IMR-90 (cell line): ENCODE measurements at regions not wholly inside any gene's neighbourhood (a gene's known extent, or its start where the extent isn't known, plus 50 kb on each side); places are given as distances from the start of the nearest gene placed in this dataset.
A peak's percentile ranks its signal among the peaks of the same experiment; 100 is the strongest.

Experiments used
- ATAC-seq: fragments of 200-7000 bp; cut with Tn5 transposase; 2 replicates; pipeline ENCODE4 v1.9.1; 2020; ENCODE audit warnings: low read depth, mild to moderate bottlenecking, moderate library complexity
- BruUV-seq: library from RNA; stranded (reverse); fragments of 400-500 nt; replicated peaks from 2 replicates; lab custom pipeline; 2021; lab: Mats Ljungman, UMichigan
- CTCF ChIA-PET: fragments of 300-600 bp; formaldehyde crosslinking; extraction: SDS; loops from one replicate; lab custom pipeline; 2021; ENCODE audit warnings: antibody characterized with exemption; lab: Yijun Ruan, JAX
- POLR2A ChIA-PET: fragments of 300-600 bp; sonication (Branson Sonifier 250); formaldehyde crosslinking; loops from one replicate; lab custom pipeline; 2022; ENCODE audit warnings: antibody characterized with exemption; ENCODE audit not compliant: unreplicated experiment; lab: Charles Lee
- DNase-seq: peaks from one replicate; pipeline ENCODE4 v3.0.0; 2013
- H2AFZ ChIP-seq: replicated peaks from 2 replicates; pipeline ENCODE3; 2013; ENCODE audit warnings: low read length, mild to moderate bottlenecking; ENCODE audit not compliant: poor library complexity
- H2AK5ac ChIP-seq: 2 replicates; pipeline ENCODE4 v1.6.1; 2013; ENCODE audit warnings: low read depth, low read length, inconsistent platforms
- H2AK9ac ChIP-seq: replicated peaks from 2 replicates; pipeline ENCODE3; 2013; ENCODE audit warnings: mild to moderate bottlenecking, low read depth, low read length, moderate library complexity; ENCODE audit not compliant: poor library complexity
- H2BK120ac ChIP-seq: 2 replicates; pipeline ENCODE4 v1.6.1; 2013; ENCODE audit warnings: low read depth, low read length, inconsistent platforms
- H2BK15ac ChIP-seq: 3 replicates; pipeline ENCODE4 v1.6.1; 2013; ENCODE audit warnings: low read depth, low read length, inconsistent platforms
- H2BK20ac ChIP-seq: 2 replicates; pipeline ENCODE4 v1.6.1; 2013; ENCODE audit warnings: low read depth, mild to moderate bottlenecking, inconsistent platforms, low read length, moderate library complexity
- H2BK5ac ChIP-seq: 2 replicates; pipeline ENCODE4 v1.6.1; 2013; ENCODE audit warnings: mild to moderate bottlenecking, low read depth, low read length, inconsistent platforms; ENCODE audit not compliant: poor library complexity, severe bottlenecking
- H3K14ac ChIP-seq: replicated peaks from 2 replicates; pipeline ENCODE4 v1.6.1; 2013; ENCODE audit warnings: low read depth, low read length, inconsistent platforms
- H3K18ac ChIP-seq: 2 replicates; pipeline ENCODE4 v1.6.1; 2013; ENCODE audit warnings: low read depth, low read length, control low read depth
- H3K23ac ChIP-seq: 2 replicates; pipeline ENCODE4 v1.6.1; 2013; ENCODE audit warnings: low read depth, low read length, inconsistent platforms
- H3K27ac ChIP-seq: 2 replicates; pipeline ENCODE4 v1.5.1; 2013; ENCODE audit warnings: mild to moderate bottlenecking, control low read depth, low read length; ENCODE audit not compliant: insufficient read depth
- H3K27me3 ChIP-seq: 2 replicates; pipeline ENCODE4 v1.6.1; 2013; ENCODE audit warnings: low read length; ENCODE audit not compliant: control insufficient read depth, insufficient read depth
- H3K36me3 ChIP-seq: 2 replicates; pipeline ENCODE4 v1.6.1; 2013; ENCODE audit warnings: low read length, mixed read lengths; ENCODE audit not compliant: control insufficient read depth, insufficient read depth
- H3K4ac ChIP-seq: 2 replicates; pipeline ENCODE4 v1.6.1; 2013; ENCODE audit warnings: low read depth, low read length, inconsistent platforms
- H3K4me1 ChIP-seq: 2 replicates; pipeline ENCODE4 v1.6.1; 2013; ENCODE audit warnings: low read length, mixed read lengths; ENCODE audit not compliant: control insufficient read depth, insufficient read depth
- H3K4me2 ChIP-seq: 2 replicates; pipeline ENCODE4 v1.6.1; 2013; ENCODE audit warnings: low read depth, mild to moderate bottlenecking, control low read depth, low read length, moderate library complexity
- H3K4me3 ChIP-seq: 2 replicates; pipeline ENCODE4 v1.5.1; 2013; ENCODE audit warnings: low read depth, mild to moderate bottlenecking, control low read depth, low read length, moderate library complexity; ENCODE audit not compliant: insufficient read depth
- H3K56ac ChIP-seq: 2 replicates; pipeline ENCODE4 v1.6.1; 2013; ENCODE audit warnings: low read length, inconsistent platforms; ENCODE audit not compliant: insufficient read depth; ENCODE audit errors: extremely low read depth
- H3K79me1 ChIP-seq, 2 experiments: 2 replicates each; pipeline ENCODE4 v1.6.1; 2013; ENCODE audit warnings: low read length in 2 of 2, inconsistent platforms in 1 of 2, low read depth in 1 of 2
- H3K9ac ChIP-seq: 2 replicates; pipeline ENCODE4 v1.6.1; 2013; ENCODE audit warnings: low read depth, low read length, control low read depth
- H3K9me1 ChIP-seq: 2 replicates; pipeline ENCODE4 v1.6.1; 2013; ENCODE audit warnings: low read length, inconsistent platforms; ENCODE audit not compliant: insufficient read depth
- H3K9me3 ChIP-seq: 2 replicates; pipeline ENCODE4 v1.6.1; 2013; ENCODE audit warnings: low read length; ENCODE audit not compliant: control insufficient read depth, insufficient read depth
- H4K20me1 ChIP-seq: 2 replicates; pipeline ENCODE4 v1.6.1; 2013; ENCODE audit warnings: low read length, inconsistent platforms; ENCODE audit not compliant: insufficient read depth
- H4K5ac ChIP-seq: 2 replicates; pipeline ENCODE4 v1.6.1; 2013; ENCODE audit warnings: mild to moderate bottlenecking, low read depth, low read length, control low read depth
- H4K8ac ChIP-seq, 2 experiments: 2 replicates each; pipeline ENCODE4 v1.6.1; 2013; ENCODE audit warnings: low read depth in 2 of 2, low read length in 2 of 2, control low read depth in 1 of 2, inconsistent platforms in 1 of 2
- H4K91ac ChIP-seq: 2 replicates; pipeline ENCODE4 v1.6.1; 2013; ENCODE audit warnings: low read depth, low read length, inconsistent platforms; ENCODE audit not compliant: insufficient read depth
- CEBPB ChIP-seq: IDR thresholded peaks from 2 replicates; pipeline ENCODE4 v1.6.1; 2012; ENCODE audit warnings: low read depth, low read length, improper control_type of control experiment
- SMC3 ChIP-seq: fragments of 150-350 bp; IDR thresholded peaks from 2 replicates; pipeline ENCODE4 v1.6.1; 2016; ENCODE audit warnings: low read depth, mild to moderate bottlenecking, antibody characterized with exemption, low read length, moderate library complexity
- WGBS, 2 experiments: methylation state at CpG; one replicate each; pipeline versions ENCODE4 v1.1.5 to v1.1.7; 2013; ENCODE audit warnings: missing lambda C conversion rate in 2 of 2; ENCODE audit not compliant: insufficient read length in 1 of 2; ENCODE audit errors: extremely low coverage in 2 of 2; 5-methylcytosine and 5-hydroxymethylcytosine counted together
- dilution Hi-C: fragments of 300-500 bp; cut with HindIII; formaldehyde crosslinking; loops from one replicate; pipeline ENCODE4 v1.14.3; 2018; ENCODE audit warnings: low sequenced_read_pairs; ENCODE audit not compliant: unreplicated experiment
- in situ Hi-C: fragments of 300-500 bp; cut with MboI; formaldehyde crosslinking; loops from 3 replicates; pipeline ENCODE4 v1.14.3; 2019; ENCODE audit warnings: low sequenced_read_pairs, inconsistent platforms, mixed read lengths
- intact Hi-C: fragments of 100-400 bp; cut with micrococcal nuclease; formaldehyde crosslinking; loops from 2 replicates; pipeline ENCODE4 v1.10.0; 2022

DNA sequence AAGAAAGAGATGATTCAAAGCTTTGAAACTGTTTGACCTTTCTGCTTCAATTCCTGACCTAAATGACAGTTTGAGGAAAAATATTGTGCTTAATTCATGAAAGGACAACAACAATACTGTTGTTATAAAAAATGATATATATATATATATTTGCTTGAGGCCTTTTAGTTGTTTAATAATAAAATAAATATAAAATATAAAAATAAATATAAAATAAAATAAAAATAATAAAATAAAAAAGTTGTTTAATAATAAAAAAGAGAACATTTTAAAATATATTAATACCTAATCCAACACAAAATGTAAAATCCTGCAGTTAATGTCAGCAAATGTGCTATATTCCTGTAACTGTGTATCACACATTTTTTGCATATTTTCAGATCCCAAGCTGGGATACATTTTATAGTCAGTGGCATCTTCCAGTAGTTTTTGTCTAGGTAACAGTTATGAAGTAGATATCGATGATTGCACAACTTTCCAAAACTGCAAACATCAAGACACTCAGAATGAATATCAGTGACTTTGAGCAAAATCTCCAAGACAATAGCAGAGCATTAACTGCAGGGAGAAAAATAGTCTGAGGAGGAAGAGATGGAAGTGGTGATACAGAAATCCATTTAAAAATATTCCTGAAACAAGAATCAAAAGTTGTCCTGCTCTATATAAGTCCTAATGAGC is 375.5 kb upstream of the KLHL1 start:
- no peak overlapping the region for H2BK15ac ChIP-seq
- H2AK5ac ChIP-seq = no peak overlapping the region
- intact Hi-C loops = no loop called here
- DNase-seq (no peak), ATAC-seq (no peak)
- no peak overlapping the region for H2BK5ac ChIP-seq
- no peak overlapping the region for H3K56ac ChIP-seq
- H2BK20ac ChIP-seq = no peak overlapping the region
- no peak overlapping the region for H4K8ac ChIP-seq
- in situ Hi-C loops = no loop called here
- no peaks in the 10 kb centered on the region for H3K36me3 ChIP-seq
- no peaks in the 10 kb centered on the region for H3K9me1 ChIP-seq
- no peaks in the 10 kb centered on the region for H3K9me3 ChIP-seq
- H3K9ac ChIP-seq = no peak overlapping the region
- dilution Hi-C loops = no loop called here
- H3K4me3 ChIP-seq = no peak overlapping the region
- ChIA-PET CTCF (no interaction called here), POLR2A (no interaction called here)
- no peak overlapping the region for H3K18ac ChIP-seq
- no peak overlapping the region for H2AK9ac ChIP-seq
- H3K27me3 ChIP-seq = no peaks in the 10 kb centered on the region
- no peak overlapping the region for H4K91ac ChIP-seq
- H3K4me2 ChIP-seq = no peak overlapping the region
- no peak overlapping the region for H2AFZ ChIP-seq
- no peak overlapping the region for H2BK120ac ChIP-seq
- H4K20me1 ChIP-seq = no peaks in the 10 kb centered on the region
- TF ChIP-seq SMC3 (no peak), CEBPB (peak; percentile 59)
- H3K79me1 ChIP-seq = no peaks in the 10 kb centered on the region
- no peak overlapping the region for H3K14ac ChIP-seq
- WGBS, 2 experiments = no CpG with 5 or more reads among the region's 1 CpG
- H3K23ac ChIP-seq = no peak overlapping the region
- H3K4ac ChIP-seq = no peak overlapping the region
- no TSS peak for BruUV-seq
- no peak overlapping the region for H4K5ac ChIP-seq
- H3K4me1 ChIP-seq = no peaks in the 10 kb centered on the region
- no peak overlapping the region for H3K27ac ChIP-seq
